ENCODE measurements at regions not wholly inside any gene's neighbourhood (a gene's known extent, or its start where the extent isn't known, plus 50 kb on each side); places are given as distances from the start of the nearest gene placed in this dataset.

DNA sequence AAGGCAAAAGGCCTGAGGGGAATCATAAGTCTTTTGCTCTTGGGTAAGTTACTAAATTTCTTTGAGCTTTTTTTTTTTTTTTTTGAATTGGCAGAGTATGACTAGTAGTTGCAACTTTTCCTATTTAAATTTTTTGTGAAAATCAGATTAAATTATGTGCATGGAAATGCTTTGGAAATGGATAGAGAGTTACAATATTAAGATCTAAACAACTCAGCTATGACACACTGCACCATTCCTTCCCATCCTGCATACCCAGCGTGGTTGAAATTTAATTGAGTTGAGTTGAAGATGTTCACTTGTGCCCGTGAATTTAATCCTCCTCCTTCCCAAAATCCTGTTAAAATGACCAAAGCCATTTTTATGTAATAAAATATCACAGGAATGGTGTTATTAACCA lies 296.4 kb downstream of the ACTL7B start:
- intact Hi-C loops (cut with micrococcal nuclease) = no loop called here
- no CpG with 5 or more reads among the region's 2 CpGs for WGBS (ENCODE audit: insufficient coverage)
- H3K36me3 ChIP-seq (replicated peaks in 1 of 2; ENCODE audit: control insufficient read depth in 1 of 2, insufficient read depth in 2 of 2, low read length in 2 of 2) = no peaks in the 10 kb centered on the region
- no peak for DNase-seq
- H3K9me3 Mint-ChIP-seq = peaks cover 0 to 2% (median 0%) of the 10 kb centered on the region in 7 donors
- no peaks in the 10 kb centered on the region for H3K36me3 Mint-ChIP-seq
- no peak overlapping the region for H3K4me2 ChIP-seq (replicated peaks; ENCODE audit: extremely low read depth, low read length, poor library complexity, severe bottlenecking)
- no peaks in the 10 kb centered on the region for H3K79me2 ChIP-seq (ENCODE audit: insufficient read depth, low read length)
- no peak overlapping the region for H3K27ac Mint-ChIP-seq
- H4K20me1 ChIP-seq (ENCODE audit: insufficient read depth, low read length) = no peaks in the 10 kb centered on the region
- no peaks in the 10 kb centered on the region for H3K4me1 Mint-ChIP-seq
- H3K27me3 Mint-ChIP-seq (ENCODE audit: low read depth in 3 of 3) = peaks cover 3 to 6% (median 3%) of the 10 kb centered on the region in 3 donors
- no peaks in the 10 kb centered on the region for H3K9me3 ChIP-seq (replicated peaks in 1 of 2; ENCODE audit: control insufficient read depth in 1 of 2, insufficient read depth in 1 of 2, low read length in 2 of 2)
- TF ChIP-seq, protein P1, sequence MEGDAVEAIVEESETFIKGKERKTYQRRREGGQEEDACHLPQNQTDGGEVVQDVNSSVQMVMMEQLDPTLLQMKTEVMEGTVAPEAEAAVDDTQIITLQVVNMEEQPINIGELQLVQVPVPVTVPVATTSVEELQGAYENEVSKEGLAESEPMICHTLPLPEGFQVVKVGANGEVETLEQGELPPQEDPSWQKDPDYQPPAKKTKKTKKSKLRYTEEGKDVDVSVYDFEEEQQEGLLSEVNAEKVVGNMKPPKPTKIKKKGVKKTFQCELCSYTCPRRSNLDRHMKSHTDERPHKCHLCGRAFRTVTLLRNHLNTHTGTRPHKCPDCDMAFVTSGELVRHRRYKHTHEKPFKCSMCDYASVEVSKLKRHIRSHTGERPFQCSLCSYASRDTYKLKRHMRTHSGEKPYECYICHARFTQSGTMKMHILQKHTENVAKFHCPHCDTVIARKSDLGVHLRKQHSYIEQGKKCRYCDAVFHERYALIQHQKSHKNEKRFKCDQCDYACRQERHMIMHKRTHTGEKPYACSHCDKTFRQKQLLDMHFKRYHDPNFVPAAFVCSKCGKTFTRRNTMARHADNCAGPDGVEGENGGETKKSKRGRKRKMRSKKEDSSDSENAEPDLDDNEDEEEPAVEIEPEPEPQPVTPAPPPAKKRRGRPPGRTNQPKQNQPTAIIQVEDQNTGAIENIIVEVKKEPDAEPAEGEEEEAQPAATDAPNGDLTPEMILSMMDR (IDR thresholded peaks at IDR 0.05) = no peak
- no peak overlapping the region for H3K4me3 Mint-ChIP-seq
- H3K27me3 ChIP-seq (ENCODE audit: control insufficient read depth in 2 of 2, insufficient read depth in 2 of 2, low read length in 2 of 2) = no peaks in the 10 kb centered on the region
- H2AFZ ChIP-seq (ENCODE audit: insufficient read depth, low read depth, low read length, poor library complexity, severe bottlenecking) = no peak overlapping the region
- no peaks in the 10 kb centered on the region for H3K4me1 ChIP-seq (ENCODE audit: control insufficient read depth in 1 of 2, insufficient read depth in 2 of 2, low read length in 2 of 2)
- no peak overlapping the region for H3K27ac ChIP-seq (ENCODE audit: low read depth in 1 of 2, low read length in 2 of 2)
- H3K4me3 ChIP-seq (replicated peaks in 1 of 3; ENCODE audit: low read depth in 2 of 3, low read length in 3 of 3) = no peak overlapping the region
- no peak overlapping the region for H3K9ac ChIP-seq (ENCODE audit: insufficient read depth, low read length, poor library complexity, severe bottlenecking)

DNA sequence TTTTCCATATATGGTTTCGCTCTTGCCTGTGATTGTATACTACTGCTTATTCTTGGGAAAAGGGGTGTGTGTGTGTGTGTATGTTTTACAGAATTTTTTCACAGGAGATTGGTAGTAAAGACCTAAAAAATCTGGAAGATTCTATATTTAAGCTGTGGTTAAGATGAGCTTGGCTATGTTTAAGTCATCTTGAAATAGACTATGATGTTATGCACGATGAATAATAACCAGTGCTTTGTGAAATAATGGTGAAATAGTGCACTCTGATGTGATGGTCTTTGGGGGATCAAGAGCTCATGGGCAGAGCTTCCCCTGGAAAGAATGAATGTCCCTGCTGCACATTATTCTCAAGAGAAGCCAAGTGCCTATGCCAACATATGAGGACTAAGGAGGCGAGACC lies 301.0 kb downstream of the ACTL7B start:
- no peak overlapping the region for H3K9ac ChIP-seq (ENCODE audit: insufficient read depth, low read length, poor library complexity, severe bottlenecking)
- peaks cover 0 to 2% (median 0%) of the 10 kb centered on the region in 7 donors for H3K9me3 Mint-ChIP-seq
- no peaks in the 10 kb centered on the region for H3K9me3 ChIP-seq (replicated peaks in 1 of 2; ENCODE audit: control insufficient read depth in 1 of 2, insufficient read depth in 1 of 2, low read length in 2 of 2)
- H4K20me1 ChIP-seq (ENCODE audit: insufficient read depth, low read length) = no peaks in the 10 kb centered on the region
- intact Hi-C loops (cut with micrococcal nuclease) = no loop called here
- no peak overlapping the region for H2AFZ ChIP-seq (ENCODE audit: insufficient read depth, low read depth, low read length, poor library complexity, severe bottlenecking)
- H3K4me1 ChIP-seq (ENCODE audit: control insufficient read depth in 1 of 2, insufficient read depth in 2 of 2, low read length in 2 of 2) = no peaks in the 10 kb centered on the region
- H3K27ac Mint-ChIP-seq = no peak overlapping the region
- no peak overlapping the region for H3K4me2 ChIP-seq (replicated peaks; ENCODE audit: extremely low read depth, low read length, poor library complexity, severe bottlenecking)
- 78% methylated on average over 1 of the region's 3 CpGs for WGBS (ENCODE audit: insufficient coverage)
- no peaks in the 10 kb centered on the region for H3K36me3 Mint-ChIP-seq
- no peaks in the 10 kb centered on the region for H3K27me3 ChIP-seq (ENCODE audit: control insufficient read depth in 2 of 2, insufficient read depth in 2 of 2, low read length in 2 of 2)
- no peak overlapping the region for H3K4me3 Mint-ChIP-seq
- DNase-seq = no peak
- no peak overlapping the region for H3K27ac ChIP-seq (ENCODE audit: low read depth in 1 of 2, low read length in 2 of 2)
- peaks cover 5% of the 10 kb centered on the region for H3K4me1 Mint-ChIP-seq
- H3K36me3 ChIP-seq (replicated peaks in 1 of 2; ENCODE audit: control insufficient read depth in 1 of 2, insufficient read depth in 2 of 2, low read length in 2 of 2) = no peaks in the 10 kb centered on the region
- H3K4me3 ChIP-seq (replicated peaks in 1 of 3; ENCODE audit: low read depth in 2 of 3, low read length in 3 of 3) = no peak overlapping the region
- no peaks in the 10 kb centered on the region for H3K79me2 ChIP-seq (ENCODE audit: insufficient read depth, low read length)
- TF ChIP-seq, protein P1 (IDR thresholded peaks at IDR 0.05) = no peak
- peaks cover 0 to 6% (median 3%) of the 10 kb centered on the region in 3 donors for H3K27me3 Mint-ChIP-seq (ENCODE audit: low read depth in 3 of 3)

Data from CD14-positive monocyte (primary cell).